ENCODE measurements at regions not wholly inside any gene's neighbourhood (a gene's known extent, or its start where the extent isn't known, plus 50 kb on each side); places are given as distances from the start of the nearest gene placed in this dataset.

DNA sequence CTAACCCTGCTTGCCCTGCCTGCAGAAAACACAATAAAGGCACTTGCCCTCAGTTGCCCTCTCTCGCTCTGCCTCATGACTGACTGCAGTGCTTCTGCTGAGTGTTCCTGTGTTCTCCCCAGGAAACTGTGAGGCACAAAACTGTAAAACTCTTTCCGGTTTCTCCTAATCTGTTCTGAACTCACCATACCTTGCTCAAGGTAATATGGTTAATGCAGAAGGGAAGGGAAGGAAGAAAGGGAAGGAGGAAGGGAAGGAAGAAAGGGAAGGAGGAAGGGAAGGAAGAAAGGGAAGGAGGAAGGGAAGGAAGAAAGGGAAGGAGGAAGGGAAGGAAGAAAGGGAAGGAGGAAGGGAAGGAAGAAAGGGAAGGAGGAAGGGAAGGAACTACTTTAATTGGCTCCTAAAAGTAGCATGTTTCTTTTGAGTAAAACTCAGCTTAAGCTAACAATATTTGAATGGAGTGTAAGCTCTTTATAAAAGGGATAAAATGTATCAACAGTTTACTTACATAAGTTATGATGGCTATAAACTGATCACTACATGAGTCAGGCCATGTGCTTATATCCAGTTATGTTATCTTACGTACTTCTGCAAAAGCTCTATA, 334.0 kb upstream of the CLEC14A start:
- TF ChIP-seq POLR2A (IDR thresholded peaks at IDR 0.05; ENCODE audit: low read depth, low read length) (no peak), TAF1 (IDR thresholded peaks at IDR 0.05; ENCODE audit: low read depth, low read length) (no peak), POLR2AphosphoS5 (IDR thresholded peaks at IDR 0.05; ENCODE audit: low read depth, low read length) (no peak)

Data from GM12891 (cell line).